HG03095 (cell line): ENCODE measurements at regions not wholly inside any gene's neighbourhood (a gene's known extent, or its start where the extent isn't known, plus 50 kb on each side); places are given as distances from the start of the nearest gene placed in this dataset.

Source experiments
- ATAC-seq: cut with Tn5 transposase; IDR thresholded peaks from one replicate; pipeline ENCODE4 v1.9.1; 2021; ENCODE audit warnings: moderate library complexity; ENCODE audit not compliant: unreplicated experiment

- no peak for ATAC-seq
Measured at GRCh38 chr12:124726596-124727263, 136.9 kb downstream of the SCARB1 start.

DNA sequence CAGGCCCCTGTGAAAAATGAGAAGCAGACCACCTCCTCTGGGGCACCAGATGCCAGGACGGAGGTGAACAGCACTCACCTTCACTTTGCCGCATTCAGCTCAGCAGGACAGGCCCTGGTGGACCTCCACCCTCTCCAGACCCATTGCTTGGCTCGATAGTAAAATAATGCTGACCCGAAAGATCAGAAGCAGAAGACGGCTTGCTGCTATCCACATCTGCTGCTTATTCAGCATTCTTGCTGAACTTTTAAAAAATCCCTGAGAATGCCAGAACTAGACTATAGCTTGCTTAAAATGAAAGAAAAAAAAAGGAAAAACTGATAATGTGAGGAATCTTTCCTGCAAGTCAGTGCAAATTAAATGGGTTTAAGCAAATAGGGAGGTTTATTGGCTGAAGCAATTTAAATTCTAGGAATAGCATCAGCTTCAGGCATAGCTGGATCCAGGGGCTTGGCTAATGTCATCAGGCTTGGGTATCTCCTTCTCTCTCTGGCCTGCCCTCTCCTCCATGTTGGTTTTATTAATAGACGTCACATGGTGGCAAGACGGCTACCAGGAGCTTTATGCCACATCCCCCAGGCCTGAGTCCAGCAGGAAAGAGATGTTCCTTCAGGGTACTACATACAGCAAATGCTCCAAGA lies 137.9 kb downstream of the SCARB1 start:
- no peak for ATAC-seq

- no peak for ATAC-seq
Measured at GRCh38 chr12:124725099-124725498, 138.6 kb downstream of the SCARB1 start.

GRCh38 chr12:124722878-124723277 lies 140.8 kb downstream of the SCARB1 start:
- no peak for ATAC-seq

DNA sequence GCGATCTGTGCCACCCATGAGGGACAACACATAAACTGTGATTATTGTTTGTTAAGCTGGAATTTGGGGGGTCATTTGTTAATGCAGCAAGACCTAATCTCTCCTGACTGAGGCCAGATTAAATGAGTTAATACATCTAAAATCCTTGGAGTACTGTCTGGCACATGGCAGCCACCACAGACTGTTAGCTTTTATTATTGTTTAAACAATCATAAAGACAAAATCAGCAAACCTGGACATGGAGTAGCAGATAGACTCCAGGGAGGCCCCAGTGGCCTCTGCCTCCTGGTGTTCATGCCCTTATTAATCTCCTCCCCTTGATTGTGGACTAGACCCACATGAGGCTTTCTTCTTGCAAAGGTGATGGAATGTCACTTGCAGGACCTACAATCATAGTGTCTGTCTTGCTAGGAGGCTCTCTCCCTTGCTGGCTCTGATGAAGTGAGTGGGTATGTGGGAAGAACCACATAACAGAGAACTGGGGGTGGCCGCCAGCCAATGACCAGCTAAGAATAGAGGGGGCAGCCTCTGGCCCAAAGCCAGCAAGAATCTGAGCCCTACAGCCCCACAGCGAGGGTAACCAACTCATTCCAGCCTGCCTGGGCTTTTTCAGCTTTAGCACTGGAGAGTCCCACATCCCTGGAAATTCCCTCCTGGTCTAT lies 142.0 kb downstream of the SCARB1 start:
- no peak for ATAC-seq

GRCh38 chr12:124720681-124721500 lies 142.8 kb downstream of the SCARB1 start:
- no peak for ATAC-seq

- ATAC-seq: no peak
Measured at GRCh38 chr12:124720004-124720680, 143.5 kb downstream of the SCARB1 start.

GRCh38 chr12:124719231-124719630 lies 144.4 kb downstream of the SCARB1 start:
- no peak for ATAC-seq

DNA sequence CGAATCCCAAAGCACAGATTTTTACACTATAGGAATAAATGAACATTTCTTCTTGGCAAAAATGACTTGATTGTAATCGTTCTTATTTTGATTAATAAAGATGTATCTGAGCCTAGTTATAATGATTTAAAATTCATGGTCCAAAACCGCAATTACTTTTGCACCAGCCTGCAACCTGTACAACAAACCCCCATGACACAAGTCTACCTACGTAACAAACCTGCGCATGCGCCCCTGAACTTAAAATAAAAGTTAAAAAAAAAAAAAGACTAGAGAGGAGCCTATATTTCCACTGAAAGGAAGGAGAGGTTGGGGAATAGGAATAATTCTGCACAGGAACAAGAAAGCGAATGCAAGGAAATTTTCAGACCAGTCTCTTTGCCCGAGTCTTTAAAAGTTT lies 145.2 kb downstream of the SCARB1 start:
- ATAC-seq: no peak

DNA sequence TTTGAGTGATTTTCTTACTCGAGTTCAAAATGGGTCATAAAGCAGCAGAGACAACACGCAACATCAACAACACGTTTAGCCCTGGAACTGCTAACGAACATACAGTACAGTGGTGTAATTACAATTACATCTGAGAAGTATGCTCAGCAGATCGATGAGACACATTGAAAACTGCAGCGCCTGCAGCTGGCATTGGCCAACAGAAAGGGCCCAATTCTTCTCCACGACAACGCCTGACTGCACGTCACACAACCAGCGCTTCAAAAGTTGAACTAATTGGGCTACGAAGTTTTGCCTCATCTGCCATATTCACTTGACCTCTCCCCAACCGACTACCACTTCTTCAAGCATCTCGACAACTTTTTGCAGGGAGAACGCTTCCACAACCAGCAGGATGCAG lies 145.6 kb downstream of the SCARB1 start:
- no peak for ATAC-seq

DNA sequence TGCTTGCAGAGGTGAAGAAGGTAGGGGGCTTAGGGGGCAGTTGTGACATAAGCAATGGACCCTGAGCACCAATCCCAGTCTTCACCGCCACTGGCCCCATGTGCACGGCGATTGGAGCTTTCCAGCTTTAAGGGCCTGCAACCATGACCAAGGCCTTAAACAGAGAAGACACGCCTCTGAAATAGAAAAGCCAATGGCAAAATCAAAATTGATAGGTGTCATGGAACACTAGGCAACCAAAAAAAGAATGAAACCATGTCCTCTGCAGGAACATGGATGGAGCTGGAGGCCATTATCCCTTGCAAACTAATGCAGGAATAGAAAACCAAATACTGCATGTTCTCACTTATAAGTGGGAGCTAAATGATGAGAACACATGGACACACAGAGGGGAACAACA lies 146.3 kb downstream of the SCARB1 start:
- no peak for ATAC-seq

GRCh38 chr12:124716208-124717130 lies 147.2 kb downstream of the SCARB1 start:
- ATAC-seq: no peak

DNA sequence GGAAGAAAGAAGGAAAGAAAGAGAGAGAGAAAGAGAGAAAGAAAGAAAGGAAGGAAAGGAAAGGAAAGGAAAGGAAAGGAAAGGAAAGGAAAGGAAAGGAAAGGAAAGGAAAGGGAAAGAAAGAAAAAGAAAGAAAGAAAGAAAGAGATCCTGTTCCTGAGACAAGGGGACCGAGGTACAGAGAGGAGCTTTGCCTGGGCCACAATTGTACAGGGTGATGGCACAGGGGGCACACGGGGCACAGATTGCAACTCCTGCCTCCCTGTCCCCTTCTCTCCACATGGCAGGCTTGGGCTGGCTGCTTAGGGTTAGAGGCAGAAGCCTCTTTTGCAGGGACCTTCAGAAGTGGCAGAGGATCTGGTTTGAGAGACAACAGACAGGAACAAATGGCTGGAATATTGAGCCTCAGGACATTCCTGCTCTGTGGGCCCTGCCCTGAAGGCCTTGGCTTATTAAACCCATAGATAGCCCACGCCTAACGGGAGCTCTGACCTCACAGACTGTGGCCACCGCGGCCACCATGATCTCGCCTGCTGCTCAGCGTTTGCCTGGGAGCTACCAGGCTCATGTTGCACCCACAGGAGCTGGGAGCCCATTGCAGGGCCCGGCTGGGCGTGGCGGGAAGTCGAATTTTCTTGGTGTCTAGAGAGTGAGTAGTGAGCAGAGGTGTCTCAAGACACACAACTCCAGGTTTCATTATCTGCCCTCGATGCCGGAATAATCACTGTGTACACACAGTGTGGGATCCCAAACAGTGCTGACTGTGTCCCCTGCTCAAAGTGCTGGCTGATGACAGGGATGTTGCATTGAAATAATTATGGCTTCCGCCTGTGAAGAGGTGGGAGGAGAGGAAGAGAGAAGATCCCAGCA lies 147.9 kb upstream of the NCOR2 start:
- no peak for ATAC-seq

DNA sequence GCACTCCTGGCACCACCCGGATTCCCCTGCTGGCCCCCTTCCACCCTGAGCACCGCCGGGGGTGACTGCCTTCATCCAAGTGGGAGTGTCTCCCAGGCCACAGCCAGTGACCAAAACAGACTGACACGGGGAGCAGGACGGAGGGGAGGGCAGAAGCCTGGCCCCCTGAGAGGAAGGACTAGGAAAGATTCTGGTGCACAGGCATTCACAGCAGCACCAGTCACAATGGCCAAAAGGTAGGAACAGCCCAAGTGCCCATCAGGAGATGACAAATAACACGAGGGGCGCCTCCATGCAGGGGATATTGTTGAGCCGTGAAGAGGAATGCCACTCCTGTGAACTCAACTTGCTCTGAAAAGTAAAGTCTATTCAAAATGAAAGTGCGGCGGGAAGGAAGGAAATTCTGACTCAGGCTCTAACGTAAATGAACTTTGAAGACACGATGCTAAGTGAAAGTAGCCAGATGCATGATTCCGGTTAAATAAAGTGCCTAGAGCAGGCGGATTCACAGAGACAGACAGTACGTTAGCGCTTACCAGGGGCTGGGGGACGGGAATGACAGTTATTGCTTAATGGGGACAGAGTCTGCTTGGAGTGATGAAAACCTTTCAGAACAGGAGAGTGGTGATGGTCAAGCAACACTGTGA lies 146.1 kb upstream of the NCOR2 start:
- peak; percentile 76 for ATAC-seq

GRCh38 chr12:124713041-124713435 lies 145.6 kb upstream of the NCOR2 start:
- peak; percentile 22 for ATAC-seq

DNA sequence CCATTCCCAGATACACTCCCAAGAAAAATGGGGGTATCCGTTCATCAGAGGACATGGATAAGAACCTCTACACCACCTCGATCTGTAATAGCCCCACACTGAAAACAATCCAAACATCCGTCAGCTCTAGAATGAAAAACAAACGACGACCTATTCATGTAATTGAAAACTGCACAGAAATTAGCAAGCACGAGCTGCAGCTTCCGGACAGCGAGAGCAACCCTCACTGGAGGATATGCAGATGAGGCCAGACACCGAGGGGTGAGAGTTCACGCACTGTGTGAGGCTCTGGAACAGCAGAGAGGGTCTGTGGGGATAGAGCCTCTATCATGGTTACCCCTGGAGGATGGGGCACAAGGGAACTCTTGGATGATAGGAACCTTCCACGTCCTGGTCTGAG lies 143.9 kb upstream of the NCOR2 start:
- ATAC-seq: no peak

DNA sequence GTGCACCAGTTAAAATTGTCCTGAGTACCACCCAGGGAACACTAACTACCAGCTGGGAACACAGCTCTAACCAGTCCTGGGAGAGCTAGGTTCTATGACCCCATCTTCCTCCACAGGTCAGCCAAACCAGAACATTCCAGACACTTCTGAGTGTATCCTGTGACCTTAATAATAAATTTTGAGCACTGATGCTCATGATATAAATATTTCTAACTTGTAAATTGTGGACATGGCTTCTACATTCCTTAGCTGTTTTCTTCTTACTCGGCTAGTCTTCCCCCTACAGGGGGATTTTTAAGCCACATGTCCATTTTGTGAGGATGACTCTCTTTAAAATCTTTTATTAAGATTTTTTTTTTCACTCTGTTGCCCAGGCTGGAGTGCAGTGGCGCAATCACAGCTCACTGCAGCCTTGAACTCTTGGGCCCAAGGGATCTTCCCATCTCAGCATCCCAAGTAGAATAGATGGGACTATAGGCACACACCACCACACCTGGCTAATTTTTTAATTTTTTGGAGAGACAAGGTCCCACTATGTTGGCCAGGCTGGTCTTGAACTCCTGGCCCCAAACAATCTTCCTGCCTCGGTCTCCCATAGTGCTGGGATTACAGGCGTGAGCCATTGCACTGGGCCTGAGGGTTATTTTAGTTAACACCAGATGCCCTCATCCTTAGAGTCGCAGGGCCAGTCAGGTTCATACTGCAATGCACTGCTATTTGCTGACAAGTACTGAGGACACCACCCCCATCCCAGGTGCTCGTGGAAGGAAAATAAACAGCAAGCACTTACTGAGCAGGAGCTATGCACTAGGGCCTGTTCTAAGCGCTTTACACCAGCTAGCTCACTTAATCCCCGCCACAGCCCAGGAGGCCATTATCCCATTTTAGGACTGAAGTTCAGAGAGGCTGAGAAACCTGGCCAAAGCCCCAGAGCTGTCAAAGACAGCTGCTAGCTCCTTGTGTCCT lies 142.6 kb upstream of the NCOR2 start:
- ATAC-seq: no peak
